WTC11 (cell line): ENCODE measurements at regions not wholly inside any gene's neighbourhood (a gene's known extent, or its start where the extent isn't known, plus 50 kb on each side); places are given as distances from the start of the nearest gene placed in this dataset.

Source experiments
- ATAC-seq: fragments of 200-7000 bp; cut with Tn5 transposase; 2 replicates; pipeline ENCODE4 v1.10.0; 2021; ENCODE audit warnings: mild to moderate bottlenecking, moderate library complexity
- CTCF ChIA-PET: fragments of 300-600 bp; sonication (Branson Sonifier 250); formaldehyde crosslinking; loops from one replicate; lab custom pipeline; 2021; ENCODE audit warnings: antibody characterized with exemption; lab: Charles Lee
- POLR2A ChIA-PET: fragments of 350-600 bp; sonication (Branson Sonifier 250); formaldehyde crosslinking; loops from one replicate; lab custom pipeline; 2021; ENCODE audit warnings: antibody characterized with exemption; lab: Charles Lee
- DNase-seq: peaks from one replicate; pipeline ENCODE4 v3.0.0; 2021; ENCODE audit warnings: low spot score
- H3K27ac Mint-ChIP-seq: 2 replicates; pipeline ENCODE4 v1.8.0; 2021; ENCODE audit warnings: mixed read lengths
- H3K27me3 Mint-ChIP-seq: 2 replicates; pipeline ENCODE4 v1.8.0; 2021; ENCODE audit warnings: low read depth, mild to moderate bottlenecking, moderate library complexity, mixed read lengths
- H3K36me3 Mint-ChIP-seq: 2 replicates; pipeline ENCODE4 v1.8.0; 2021; ENCODE audit warnings: mixed read lengths
- H3K4me1 Mint-ChIP-seq: 2 replicates; pipeline ENCODE4 v1.8.0; 2022; ENCODE audit warnings: mixed read lengths
- H3K4me3 Mint-ChIP-seq: 2 replicates; pipeline ENCODE4 v1.8.0; 2021; ENCODE audit warnings: mild to moderate bottlenecking, moderate library complexity, mixed read lengths
- H3K9me3 Mint-ChIP-seq: 2 replicates; pipeline ENCODE4 v1.8.0; 2021; ENCODE audit warnings: mixed read lengths
- CBFB ChIP-seq: sonication (generic); formaldehyde crosslinking; IDR thresholded peaks from 2 replicates; pipeline ENCODE4 v1.8.1; 2022; ENCODE audit warnings: mild to moderate bottlenecking, low read depth, missing genetic modification reagents
- EMX1 ChIP-seq: fragments of 250-450 bp; sonication (Bioruptor Pico); IDR thresholded peaks from 2 replicates; pipeline ENCODE4 v1.8.0; 2021; ENCODE audit warnings: mild to moderate bottlenecking
- ERG ChIP-seq: fragments of 250-450 bp; sonication (Bioruptor Pico); IDR thresholded peaks from 2 replicates; pipeline ENCODE4 v1.8.0; 2021; ENCODE audit warnings: mild to moderate bottlenecking
- FOXP4 ChIP-seq: sonication (generic); formaldehyde crosslinking; IDR thresholded peaks from 2 replicates; pipeline ENCODE4 v1.8.0; 2022; ENCODE audit warnings: mild to moderate bottlenecking, missing genetic modification reagents
- NR2C2 ChIP-seq: sonication (generic); formaldehyde crosslinking; IDR thresholded peaks from 2 replicates; pipeline ENCODE4 v1.8.0; 2022; ENCODE audit warnings: mild to moderate bottlenecking, missing genetic modification reagents
- TEAD4 ChIP-seq: sonication (generic); formaldehyde crosslinking; IDR thresholded peaks from 2 replicates; pipeline ENCODE4 v1.8.0; 2022; ENCODE audit warnings: mild to moderate bottlenecking, missing genetic modification reagents
- ZNF121 ChIP-seq: sonication (generic); formaldehyde crosslinking; IDR thresholded peaks from 2 replicates; pipeline ENCODE4 v1.8.0; 2023; ENCODE audit warnings: missing genetic modification reagents
- TF ChIP-seq, protein P1 (sequence below): sonication (generic); formaldehyde crosslinking; IDR thresholded peaks from 2 replicates; pipeline ENCODE4 v1.8.0; 2023; ENCODE audit warnings: missing genetic modification reagents, mild to moderate bottlenecking, borderline replicate concordance
- TF ChIP-seq, protein P2 (sequence below): sonication (generic); formaldehyde crosslinking; IDR thresholded peaks from 2 replicates; pipeline ENCODE4 v1.8.1; 2022; ENCODE audit warnings: missing genetic modification reagents, borderline replicate concordance
- TF ChIP-seq, protein P3 (sequence below): sonication (generic); formaldehyde crosslinking; IDR thresholded peaks from 2 replicates; pipeline ENCODE4 v1.8.0; 2022; ENCODE audit warnings: missing genetic modification reagents
- TF ChIP-seq, protein P4 (sequence below): sonication (generic); formaldehyde crosslinking; IDR thresholded peaks from 2 replicates; pipeline ENCODE4 v1.8.1; 2023; ENCODE audit warnings: mild to moderate bottlenecking, missing genetic modification reagents
- TF ChIP-seq, protein P5 (sequence below): fragments of 250-450 bp; sonication (Bioruptor Pico); IDR thresholded peaks from 2 replicates; pipeline ENCODE4 v1.9.0; 2021; ENCODE audit warnings: moderate library complexity, mild to moderate bottlenecking, inconsistent platforms, borderline replicate concordance

GRCh38 chr10:10475812-10476211 lies 541.9 kb upstream of the CELF2 start (continued):
- TF ChIP-seq, protein P1, sequence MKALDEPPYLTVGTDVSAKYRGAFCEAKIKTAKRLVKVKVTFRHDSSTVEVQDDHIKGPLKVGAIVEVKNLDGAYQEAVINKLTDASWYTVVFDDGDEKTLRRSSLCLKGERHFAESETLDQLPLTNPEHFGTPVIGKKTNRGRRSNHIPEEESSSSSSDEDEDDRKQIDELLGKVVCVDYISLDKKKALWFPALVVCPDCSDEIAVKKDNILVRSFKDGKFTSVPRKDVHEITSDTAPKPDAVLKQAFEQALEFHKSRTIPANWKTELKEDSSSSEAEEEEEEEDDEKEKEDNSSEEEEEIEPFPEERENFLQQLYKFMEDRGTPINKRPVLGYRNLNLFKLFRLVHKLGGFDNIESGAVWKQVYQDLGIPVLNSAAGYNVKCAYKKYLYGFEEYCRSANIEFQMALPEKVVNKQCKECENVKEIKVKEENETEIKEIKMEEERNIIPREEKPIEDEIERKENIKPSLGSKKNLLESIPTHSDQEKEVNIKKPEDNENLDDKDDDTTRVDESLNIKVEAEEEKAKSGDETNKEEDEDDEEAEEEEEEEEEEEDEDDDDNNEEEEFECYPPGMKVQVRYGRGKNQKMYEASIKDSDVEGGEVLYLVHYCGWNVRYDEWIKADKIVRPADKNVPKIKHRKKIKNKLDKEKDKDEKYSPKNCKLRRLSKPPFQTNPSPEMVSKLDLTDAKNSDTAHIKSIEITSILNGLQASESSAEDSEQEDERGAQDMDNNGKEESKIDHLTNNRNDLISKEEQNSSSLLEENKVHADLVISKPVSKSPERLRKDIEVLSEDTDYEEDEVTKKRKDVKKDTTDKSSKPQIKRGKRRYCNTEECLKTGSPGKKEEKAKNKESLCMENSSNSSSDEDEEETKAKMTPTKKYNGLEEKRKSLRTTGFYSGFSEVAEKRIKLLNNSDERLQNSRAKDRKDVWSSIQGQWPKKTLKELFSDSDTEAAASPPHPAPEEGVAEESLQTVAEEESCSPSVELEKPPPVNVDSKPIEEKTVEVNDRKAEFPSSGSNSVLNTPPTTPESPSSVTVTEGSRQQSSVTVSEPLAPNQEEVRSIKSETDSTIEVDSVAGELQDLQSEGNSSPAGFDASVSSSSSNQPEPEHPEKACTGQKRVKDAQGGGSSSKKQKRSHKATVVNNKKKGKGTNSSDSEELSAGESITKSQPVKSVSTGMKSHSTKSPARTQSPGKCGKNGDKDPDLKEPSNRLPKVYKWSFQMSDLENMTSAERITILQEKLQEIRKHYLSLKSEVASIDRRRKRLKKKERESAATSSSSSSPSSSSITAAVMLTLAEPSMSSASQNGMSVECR = no peak
- TF ChIP-seq, protein P2, sequence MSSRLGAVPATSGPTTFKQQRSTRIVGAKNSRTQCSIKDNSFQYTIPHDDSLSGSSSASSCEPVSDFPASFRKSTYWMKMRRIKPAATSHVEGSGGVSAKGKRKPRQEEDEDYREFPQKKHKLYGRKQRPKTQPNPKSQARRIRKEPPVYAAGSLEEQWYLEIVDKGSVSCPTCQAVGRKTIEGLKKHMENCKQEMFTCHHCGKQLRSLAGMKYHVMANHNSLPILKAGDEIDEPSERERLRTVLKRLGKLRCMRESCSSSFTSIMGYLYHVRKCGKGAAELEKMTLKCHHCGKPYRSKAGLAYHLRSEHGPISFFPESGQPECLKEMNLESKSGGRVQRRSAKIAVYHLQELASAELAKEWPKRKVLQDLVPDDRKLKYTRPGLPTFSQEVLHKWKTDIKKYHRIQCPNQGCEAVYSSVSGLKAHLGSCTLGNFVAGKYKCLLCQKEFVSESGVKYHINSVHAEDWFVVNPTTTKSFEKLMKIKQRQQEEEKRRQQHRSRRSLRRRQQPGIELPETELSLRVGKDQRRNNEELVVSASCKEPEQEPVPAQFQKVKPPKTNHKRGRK (CRISPR knock-in tag) = no peak
- TF ChIP-seq, protein P3, sequence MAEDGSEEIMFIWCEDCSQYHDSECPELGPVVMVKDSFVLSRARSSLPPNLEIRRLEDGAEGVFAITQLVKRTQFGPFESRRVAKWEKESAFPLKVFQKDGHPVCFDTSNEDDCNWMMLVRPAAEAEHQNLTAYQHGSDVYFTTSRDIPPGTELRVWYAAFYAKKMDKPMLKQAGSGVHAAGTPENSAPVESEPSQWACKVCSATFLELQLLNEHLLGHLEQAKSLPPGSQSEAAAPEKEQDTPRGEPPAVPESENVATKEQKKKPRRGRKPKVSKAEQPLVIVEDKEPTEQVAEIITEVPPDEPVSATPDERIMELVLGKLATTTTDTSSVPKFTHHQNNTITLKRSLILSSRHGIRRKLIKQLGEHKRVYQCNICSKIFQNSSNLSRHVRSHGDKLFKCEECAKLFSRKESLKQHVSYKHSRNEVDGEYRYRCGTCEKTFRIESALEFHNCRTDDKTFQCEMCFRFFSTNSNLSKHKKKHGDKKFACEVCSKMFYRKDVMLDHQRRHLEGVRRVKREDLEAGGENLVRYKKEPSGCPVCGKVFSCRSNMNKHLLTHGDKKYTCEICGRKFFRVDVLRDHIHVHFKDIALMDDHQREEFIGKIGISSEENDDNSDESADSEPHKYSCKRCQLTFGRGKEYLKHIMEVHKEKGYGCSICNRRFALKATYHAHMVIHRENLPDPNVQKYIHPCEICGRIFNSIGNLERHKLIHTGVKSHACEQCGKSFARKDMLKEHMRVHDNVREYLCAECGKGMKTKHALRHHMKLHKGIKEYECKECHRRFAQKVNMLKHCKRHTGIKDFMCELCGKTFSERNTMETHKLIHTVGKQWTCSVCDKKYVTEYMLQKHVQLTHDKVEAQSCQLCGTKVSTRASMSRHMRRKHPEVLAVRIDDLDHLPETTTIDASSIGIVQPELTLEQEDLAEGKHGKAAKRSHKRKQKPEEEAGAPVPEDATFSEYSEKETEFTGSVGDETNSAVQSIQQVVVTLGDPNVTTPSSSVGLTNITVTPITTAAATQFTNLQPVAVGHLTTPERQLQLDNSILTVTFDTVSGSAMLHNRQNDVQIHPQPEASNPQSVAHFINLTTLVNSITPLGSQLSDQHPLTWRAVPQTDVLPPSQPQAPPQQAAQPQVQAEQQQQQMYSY (CRISPR knock-in tag) = no peak
- no peak for TF ChIP-seq TEAD4

GRCh38 chr10:10477844-10478243 lies 539.8 kb upstream of the CELF2 start:
- Mint-ChIP-seq H3K27ac (no peak overlapping the region), H3K4me1 (peaks cover 27% of the 10 kb centered on the region), H3K4me3 (no peak overlapping the region), H3K36me3 (peaks cover 14% of the 10 kb centered on the region), H3K27me3 (no peaks in the 10 kb centered on the region), H3K9me3 (peaks cover 7% of the 10 kb centered on the region)
- DNase-seq = no peak
- POLR2A ChIA-PET = no interaction called here
- TF ChIP-seq FOXP4 (CRISPR knock-in tag) (no peak), NR2C2 (CRISPR knock-in tag) (no peak)
- TF ChIP-seq, protein P4, sequence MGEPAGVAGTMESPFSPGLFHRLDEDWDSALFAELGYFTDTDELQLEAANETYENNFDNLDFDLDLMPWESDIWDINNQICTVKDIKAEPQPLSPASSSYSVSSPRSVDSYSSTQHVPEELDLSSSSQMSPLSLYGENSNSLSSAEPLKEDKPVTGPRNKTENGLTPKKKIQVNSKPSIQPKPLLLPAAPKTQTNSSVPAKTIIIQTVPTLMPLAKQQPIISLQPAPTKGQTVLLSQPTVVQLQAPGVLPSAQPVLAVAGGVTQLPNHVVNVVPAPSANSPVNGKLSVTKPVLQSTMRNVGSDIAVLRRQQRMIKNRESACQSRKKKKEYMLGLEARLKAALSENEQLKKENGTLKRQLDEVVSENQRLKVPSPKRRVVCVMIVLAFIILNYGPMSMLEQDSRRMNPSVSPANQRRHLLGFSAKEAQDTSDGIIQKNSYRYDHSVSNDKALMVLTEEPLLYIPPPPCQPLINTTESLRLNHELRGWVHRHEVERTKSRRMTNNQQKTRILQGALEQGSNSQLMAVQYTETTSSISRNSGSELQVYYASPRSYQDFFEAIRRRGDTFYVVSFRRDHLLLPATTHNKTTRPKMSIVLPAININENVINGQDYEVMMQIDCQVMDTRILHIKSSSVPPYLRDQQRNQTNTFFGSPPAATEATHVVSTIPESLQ (CRISPR knock-in tag) = no peak
- CTCF ChIA-PET = no interaction called here
- ATAC-seq = no peak

DNA sequence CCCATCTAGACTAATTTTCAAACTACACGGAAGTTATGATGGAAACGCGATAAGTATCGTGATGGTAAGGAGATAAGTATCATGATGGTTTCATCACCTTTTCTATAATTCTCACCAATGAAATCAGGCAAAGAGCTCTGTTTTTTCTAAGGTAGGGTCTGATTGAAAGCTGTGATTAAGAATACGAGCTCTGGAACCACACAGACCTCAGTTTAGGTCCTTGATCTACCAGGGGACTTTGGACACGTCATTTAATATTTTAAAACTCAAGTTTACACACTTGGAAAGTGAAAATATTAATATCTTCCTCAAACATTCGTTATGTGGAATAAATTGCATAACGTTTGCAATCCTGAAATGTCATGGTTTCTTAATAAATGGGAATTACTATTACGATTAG lies 538.2 kb upstream of the CELF2 start:
- Mint-ChIP-seq H3K27ac (no peak overlapping the region), H3K4me1 (peaks cover 32% of the 10 kb centered on the region), H3K9me3 (no peaks in the 10 kb centered on the region; the same call in none of the 2 replicates), H3K27me3 (no peaks in the 10 kb centered on the region), H3K4me3 (no peak overlapping the region), H3K36me3 (no peaks in the 10 kb centered on the region)
- POLR2A ChIA-PET = interaction anchor here (0.6 kb wide), 1 partner anchor 841 kb away, joined by 3 read pairs; no protein-coding TSS in a partner anchor
- no peak for ATAC-seq
- no peak for DNase-seq
- CTCF ChIA-PET = interaction anchor here (1.2 kb wide), 1 partner anchor 18 kb away, joined by 3 read pairs; no protein-coding TSS in a partner anchor
- TF ChIP-seq, protein P3 (CRISPR knock-in tag) = no peak
- TF ChIP-seq, protein P5, sequence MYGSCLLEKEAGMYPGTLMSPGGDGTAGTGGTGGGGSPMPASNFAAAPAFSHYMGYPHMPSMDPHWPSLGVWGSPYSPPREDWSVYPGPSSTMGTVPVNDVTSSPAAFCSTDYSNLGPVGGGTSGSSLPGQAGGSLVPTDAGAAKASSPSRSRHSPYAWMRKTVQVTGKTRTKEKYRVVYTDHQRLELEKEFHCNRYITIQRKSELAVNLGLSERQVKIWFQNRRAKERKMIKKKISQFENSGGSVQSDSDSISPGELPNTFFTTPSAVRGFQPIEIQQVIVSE (CRISPR knock-in tag) = no peak
- no peak for TF ChIP-seq ZNF121 (CRISPR knock-in tag)
- TF ChIP-seq ERG = no peak
- TF ChIP-seq CBFB (CRISPR knock-in tag) = no peak
- TF ChIP-seq EMX1 (CRISPR knock-in tag) = no peak
